GM19035 (cell line): ENCODE measurements at regions not wholly inside any gene's neighbourhood (a gene's known extent, or its start where the extent isn't known, plus 50 kb on each side); places are given as distances from the start of the nearest gene placed in this dataset.
"Not testable (repeated sequence)": the region's sequence is repeated elsewhere in the genome, so short reads cannot be mapped to it uniquely, and the experiment has no call there.

ENCODE experiments used
- ATAC-seq: cut with Tn5 transposase; IDR thresholded peaks from one replicate; pipeline ENCODE4 v1.9.1; 2021; ENCODE audit not compliant: unreplicated experiment

DNA sequence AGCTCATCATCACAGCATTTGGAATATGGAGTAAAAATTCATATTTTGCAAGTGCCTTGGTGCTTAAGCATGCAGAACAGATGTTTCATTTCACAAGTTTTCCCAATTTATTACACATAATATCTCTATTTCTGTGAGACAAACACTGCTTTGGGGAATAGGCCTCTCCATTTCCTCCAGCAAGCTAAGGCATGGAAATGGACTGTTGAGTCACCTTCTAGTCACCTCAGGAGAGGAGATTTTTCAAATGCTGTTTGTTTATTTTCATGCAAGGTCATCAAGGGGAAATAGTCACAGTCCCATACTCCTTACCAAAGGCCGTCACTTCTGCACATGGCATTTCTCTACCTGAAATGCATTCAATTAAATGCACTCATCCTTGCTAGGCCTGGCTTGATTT, 57.4 kb upstream of the NUTM2D start:
- ATAC-seq, result not testable (repeated sequence)

DNA sequence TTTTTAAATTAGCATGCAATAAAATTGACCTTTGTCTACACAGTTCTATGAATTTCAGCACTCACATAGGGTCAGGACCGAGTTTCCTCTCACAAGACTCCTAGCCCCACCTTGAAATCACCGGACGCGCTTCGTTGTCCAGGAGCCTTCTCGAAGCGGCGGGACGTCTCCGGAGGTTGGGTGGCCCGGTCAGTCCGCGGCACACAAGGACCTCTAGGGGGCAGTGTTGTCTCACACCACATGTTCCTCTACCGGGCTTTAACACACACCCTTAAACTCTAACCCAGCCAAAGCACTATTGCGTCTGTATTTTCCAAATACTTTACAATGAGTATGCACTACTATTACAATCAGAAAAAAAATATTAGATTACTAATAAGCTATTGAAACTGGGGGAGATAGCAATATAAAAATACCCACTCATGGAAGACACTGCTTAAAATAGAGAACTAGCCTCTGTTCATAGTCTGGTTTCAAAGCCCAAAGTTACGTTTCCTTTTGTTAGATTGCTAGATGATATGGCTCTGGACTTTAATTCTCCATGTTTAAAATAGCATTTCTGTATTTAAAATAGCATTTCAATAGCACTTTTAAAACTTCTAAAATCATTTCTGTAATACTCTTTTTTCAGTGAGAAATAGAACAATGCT, 56.0 kb upstream of the NUTM2D start:
- ATAC-seq, result peak; percentile 89

DNA sequence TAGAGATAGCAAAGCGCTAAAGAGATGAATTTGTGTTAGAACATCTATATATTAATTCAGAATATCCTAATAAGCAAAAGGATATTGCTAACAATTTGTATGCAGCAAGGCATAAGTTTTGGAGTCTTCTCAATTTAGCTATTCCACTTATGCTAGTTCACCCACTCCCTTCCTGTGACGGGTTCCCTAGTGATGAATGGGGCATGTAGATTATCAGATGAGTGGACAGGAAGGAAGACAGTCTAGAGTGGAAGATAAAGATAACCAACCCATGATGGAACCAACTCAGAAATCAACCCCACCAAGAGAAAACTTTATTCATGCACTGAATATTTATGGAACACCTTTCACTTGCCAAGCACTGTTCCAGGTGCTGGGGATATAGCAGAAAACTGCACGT, 55.4 kb upstream of the NUTM2D start:
- not testable (repeated sequence) for ATAC-seq

DNA sequence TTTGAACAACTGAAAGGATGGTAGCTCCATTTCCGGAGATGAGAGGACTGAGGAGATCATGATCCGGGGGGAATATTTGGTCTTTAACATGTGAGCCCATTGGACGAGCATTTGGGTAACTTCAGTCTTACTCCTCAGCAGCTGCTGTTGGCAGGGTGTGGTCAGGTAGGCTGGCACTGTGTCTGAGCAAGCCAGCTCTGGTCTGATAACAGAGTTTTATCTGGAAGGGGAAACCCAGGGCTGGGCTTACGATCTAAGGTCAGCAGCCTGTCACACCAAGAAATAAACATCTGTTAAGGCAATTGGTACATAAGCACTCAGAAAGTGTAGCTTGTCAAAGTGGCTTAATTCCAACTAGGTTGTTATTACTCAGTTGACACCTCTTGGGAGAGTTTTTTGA, 53.8 kb upstream of the NUTM2D start:
- ATAC-seq, result not testable (repeated sequence)

DNA sequence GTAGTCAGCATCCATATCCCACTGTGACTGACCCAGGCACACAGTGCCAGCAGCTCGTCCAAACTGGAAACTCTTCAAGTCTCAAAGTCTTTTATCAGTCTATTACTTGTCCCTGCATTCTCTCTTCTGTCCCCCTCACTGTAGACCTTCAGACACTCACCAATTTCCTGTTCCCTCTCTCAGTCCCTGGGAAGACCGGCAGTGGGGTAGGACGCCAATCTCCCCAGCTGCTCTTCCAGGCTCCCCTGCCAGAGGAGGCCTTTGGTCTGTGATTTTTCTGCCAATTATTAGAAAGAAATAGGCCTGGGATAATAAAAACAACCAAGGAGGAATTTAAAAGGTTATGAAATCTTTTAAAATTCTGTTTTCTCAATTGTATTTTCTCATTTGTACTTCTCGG, 50.9 kb upstream of the NUTM2D start:
- not testable (repeated sequence) for ATAC-seq
